ENCODE measurements at regions not wholly inside any gene's neighbourhood (a gene's known extent, or its start where the extent isn't known, plus 50 kb on each side); places are given as distances from the start of the nearest gene placed in this dataset.

- Histone ChIP-seq H3K27ac (ENCODE audit: low read depth, low read length) (no peak overlapping the region), H3K27me3 (ENCODE audit: insufficient read depth, low read length) (peaks cover 23% of the 10 kb centered on the region), H3K4me2 (ENCODE audit: insufficient read depth, low read length) (no peak overlapping the region), H3K4me1 (ENCODE audit: insufficient read depth, low read length) (no peaks in the 10 kb centered on the region), H3K4me3 (ENCODE audit: insufficient read depth, low read length) (no peak overlapping the region), H4K20me1 (ENCODE audit: insufficient read depth, low read length) (no peaks in the 10 kb centered on the region), H3K36me3 (ENCODE audit: insufficient read depth, low read length) (no peaks in the 10 kb centered on the region), H3K9me3 (ENCODE audit: low read depth, low read length) (no peaks in the 10 kb centered on the region), H3K79me2 (ENCODE audit: insufficient read depth, low read length) (no peaks in the 10 kb centered on the region), H2AFZ (ENCODE audit: low read length) (no peak overlapping the region)
- TF ChIP-seq CTCF (IDR thresholded peaks at IDR 0.05; ENCODE audit: extremely low read depth, low read depth, low read length) = no peak
- DNase-seq (ENCODE audit: insufficient read length, low spot score, missing footprints) = no peak
These were observed 64.2 kb downstream of the FAM43A start for GRCh38 chr3:194749631-194750490.

- Histone ChIP-seq H3K4me3 (ENCODE audit: insufficient read depth, low read length) (no peak overlapping the region), H3K79me2 (ENCODE audit: insufficient read depth, low read length) (no peaks in the 10 kb centered on the region), H3K27me3 (ENCODE audit: insufficient read depth, low read length) (peaks cover 17% of the 10 kb centered on the region), H4K20me1 (ENCODE audit: insufficient read depth, low read length) (no peaks in the 10 kb centered on the region), H3K9me3 (ENCODE audit: low read depth, low read length) (no peaks in the 10 kb centered on the region), H3K4me1 (ENCODE audit: insufficient read depth, low read length) (no peaks in the 10 kb centered on the region), H3K4me2 (ENCODE audit: insufficient read depth, low read length) (no peak overlapping the region), H2AFZ (ENCODE audit: low read length) (no peak overlapping the region), H3K36me3 (ENCODE audit: insufficient read depth, low read length) (no peaks in the 10 kb centered on the region), H3K27ac (ENCODE audit: low read depth, low read length) (no peak overlapping the region)
- no peak for TF ChIP-seq CTCF (IDR thresholded peaks at IDR 0.05; ENCODE audit: extremely low read depth, low read depth, low read length)
- DNase-seq (ENCODE audit: insufficient read length, low spot score, missing footprints) = no peak
These were observed 64.8 kb downstream of the FAM43A start for GRCh38 chr3:194750491-194750828.

GRCh38 chr3:194755671-194756459 lies 70.2 kb downstream of the FAM43A start:
- Histone ChIP-seq H4K20me1 (ENCODE audit: insufficient read depth, low read length) (no peaks in the 10 kb centered on the region), H2AFZ (ENCODE audit: low read length) (no peak overlapping the region), H3K4me1 (ENCODE audit: insufficient read depth, low read length) (no peaks in the 10 kb centered on the region), H3K36me3 (ENCODE audit: insufficient read depth, low read length) (no peaks in the 10 kb centered on the region), H3K27me3 (ENCODE audit: insufficient read depth, low read length) (peaks cover 31% of the 10 kb centered on the region), H3K27ac (ENCODE audit: low read depth, low read length) (no peak overlapping the region), H3K79me2 (ENCODE audit: insufficient read depth, low read length) (no peaks in the 10 kb centered on the region), H3K4me3 (ENCODE audit: insufficient read depth, low read length) (no peak overlapping the region), H3K9me3 (ENCODE audit: low read depth, low read length) (no peaks in the 10 kb centered on the region), H3K4me2 (ENCODE audit: insufficient read depth, low read length) (no peak overlapping the region)
- DNase-seq (ENCODE audit: insufficient read length, low spot score, missing footprints) = no peak
- no peak for TF ChIP-seq CTCF (IDR thresholded peaks at IDR 0.05; ENCODE audit: extremely low read depth, low read depth, low read length)

GRCh38 chr3:194756460-194756779 lies 70.7 kb downstream of the FAM43A start:
- H3K4me3 ChIP-seq (ENCODE audit: insufficient read depth, low read length) = no peak overlapping the region
- no peak overlapping the region for H2AFZ ChIP-seq (ENCODE audit: low read length)
- peaks cover 33% of the 10 kb centered on the region for H3K27me3 ChIP-seq (ENCODE audit: insufficient read depth, low read length)
- no peak overlapping the region for H3K4me2 ChIP-seq (ENCODE audit: insufficient read depth, low read length)
- no peak overlapping the region for H3K27ac ChIP-seq (ENCODE audit: low read depth, low read length)
- no peaks in the 10 kb centered on the region for H3K79me2 ChIP-seq (ENCODE audit: insufficient read depth, low read length)
- no peak for TF ChIP-seq CTCF (IDR thresholded peaks at IDR 0.05; ENCODE audit: extremely low read depth, low read depth, low read length)
- no peaks in the 10 kb centered on the region for H3K4me1 ChIP-seq (ENCODE audit: insufficient read depth, low read length)
- no peak for DNase-seq (ENCODE audit: insufficient read length, low spot score, missing footprints)
- H3K36me3 ChIP-seq (ENCODE audit: insufficient read depth, low read length) = no peaks in the 10 kb centered on the region
- H3K9me3 ChIP-seq (ENCODE audit: low read depth, low read length) = no peaks in the 10 kb centered on the region
- no peaks in the 10 kb centered on the region for H4K20me1 ChIP-seq (ENCODE audit: insufficient read depth, low read length)
